ENCODE measurements at regions not wholly inside any gene's neighbourhood (a gene's known extent, or its start where the extent isn't known, plus 50 kb on each side); places are given as distances from the start of the nearest gene placed in this dataset.
"Not testable (repeated sequence)": the region's sequence is repeated elsewhere in the genome, so short reads cannot be mapped to it uniquely, and the experiment has no call there.

GRCh38 chr13:64686536-64686935 lies 2543.6 kb downstream of the PCDH9 start:
- H3K4me3 ChIP-seq (ENCODE audit: low read depth, low read length); H3K27ac ChIP-seq (ENCODE audit: low read depth); H3K36me3 ChIP-seq (ENCODE audit: insufficient read depth); DNase-seq (ENCODE audit: extremely low spot score); H3K4me1 ChIP-seq (ENCODE audit: insufficient read depth): not testable (repeated sequence)
- 88% methylated on average over 4 of the region's 4 CpGs for WGBS

- H3K4me1 ChIP-seq (ENCODE audit: insufficient read depth) = no peaks in the 10 kb centered on the region
- 54% methylated on average over 7 of the region's 7 CpGs for WGBS
- H3K36me3 ChIP-seq (ENCODE audit: insufficient read depth) = no peaks in the 10 kb centered on the region
- no peak overlapping the region for H3K4me3 ChIP-seq (ENCODE audit: low read depth, low read length)
- DNase-seq (ENCODE audit: extremely low spot score) = no peak
- H3K27ac ChIP-seq (ENCODE audit: low read depth) = no peak overlapping the region
These were observed 2545.3 kb downstream of the PCDH9 start for GRCh38 chr13:64684685-64685431.

GRCh38 chr13:64684108-64684507 lies 2546.0 kb downstream of the PCDH9 start:
- Histone ChIP-seq H3K4me3 (ENCODE audit: low read depth, low read length) (no peak overlapping the region), H3K36me3 (ENCODE audit: insufficient read depth) (no peaks in the 10 kb centered on the region), H3K27ac (ENCODE audit: low read depth) (no peak overlapping the region), H3K4me1 (ENCODE audit: insufficient read depth) (no peaks in the 10 kb centered on the region)
- 66% methylated on average over 3 of the region's 3 CpGs for WGBS
- no peak for DNase-seq (ENCODE audit: extremely low spot score)

- Histone ChIP-seq H3K27ac (ENCODE audit: low read depth) (no peak overlapping the region), H3K4me3 (ENCODE audit: low read depth, low read length) (no peak overlapping the region)
These were observed 2549.4 kb downstream of the PCDH9 start for GRCh38 chr13:64680739-64681138.

DNA sequence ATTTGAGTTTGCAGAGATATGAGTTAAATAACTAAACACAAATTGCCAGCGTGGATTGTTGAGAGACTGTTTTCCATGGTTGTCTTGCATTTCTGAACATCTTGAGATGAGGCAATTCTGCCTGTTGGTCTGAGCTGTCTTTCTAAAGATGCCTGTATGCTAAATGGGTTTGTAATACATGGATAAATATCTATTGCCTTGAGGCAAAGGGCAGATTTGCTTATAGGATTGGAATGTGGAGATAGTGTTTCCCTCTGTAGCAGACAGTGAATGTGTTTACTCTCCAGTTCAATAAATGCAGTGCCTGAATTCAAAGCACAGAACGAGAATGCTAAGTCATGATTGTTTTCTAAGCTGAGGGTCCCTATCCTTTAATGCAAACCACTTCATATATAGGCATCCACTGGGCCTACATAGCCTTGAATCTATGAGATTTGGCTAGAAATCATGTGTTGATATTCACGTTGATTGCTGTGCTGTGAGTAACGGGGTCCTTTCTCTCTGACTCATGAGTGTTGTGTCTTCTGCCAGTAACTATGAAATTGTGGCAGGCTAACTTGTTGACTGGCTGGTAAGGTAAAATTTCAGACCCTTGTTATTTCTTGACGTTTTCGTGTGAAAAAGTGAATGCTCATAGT lies 2554.8 kb downstream of the PCDH9 start:
- Histone ChIP-seq H3K4me1 (ENCODE audit: insufficient read depth) (no peaks in the 10 kb centered on the region), H3K27ac (ENCODE audit: low read depth) (no peak overlapping the region), H3K4me3 (ENCODE audit: low read depth, low read length) (no peak overlapping the region), H3K36me3 (ENCODE audit: insufficient read depth) (no peaks in the 10 kb centered on the region)
- 67% methylated on average over 6 of the region's 6 CpGs for WGBS
- DNase-seq (ENCODE audit: extremely low spot score) = no peak

More at GRCh38 chr13:64680739-64681138, 2549.4 kb downstream of the PCDH9 start:
- Histone ChIP-seq H3K36me3 (ENCODE audit: insufficient read depth) (no peaks in the 10 kb centered on the region), H3K4me1 (ENCODE audit: insufficient read depth) (no peaks in the 10 kb centered on the region)
- 95% methylated on average over 1 of the region's 1 CpG for WGBS
- no peak for DNase-seq (ENCODE audit: extremely low spot score)

- DNase-seq (ENCODE audit: extremely low spot score) = no peak
- Histone ChIP-seq H3K27ac (ENCODE audit: low read depth) (no peak overlapping the region), H3K4me3 (ENCODE audit: low read depth, low read length) (no peak overlapping the region), H3K4me1 (ENCODE audit: insufficient read depth) (no peaks in the 10 kb centered on the region), H3K36me3 (ENCODE audit: insufficient read depth) (no peaks in the 10 kb centered on the region)
- WGBS = 72% methylated on average over 2 of the region's 2 CpGs
These were observed 2556.0 kb downstream of the PCDH9 start for GRCh38 chr13:64674126-64674525.

GRCh38 chr13:64672751-64673150 lies 2557.4 kb downstream of the PCDH9 start:
- no peak overlapping the region for H3K4me3 ChIP-seq (ENCODE audit: low read depth, low read length)
- 84% methylated on average over 2 of the region's 2 CpGs for WGBS

GRCh38 chr13:64662887-64663593 lies 2567.1 kb downstream of the PCDH9 start:
- 89% methylated on average over 7 of the region's 7 CpGs for WGBS
- DNase-seq (ENCODE audit: extremely low spot score) = no peak
- Histone ChIP-seq H3K36me3 (ENCODE audit: insufficient read depth) (no peaks in the 10 kb centered on the region), H3K4me3 (ENCODE audit: low read depth, low read length) (no peak overlapping the region), H3K4me1 (ENCODE audit: insufficient read depth) (no peaks in the 10 kb centered on the region), H3K27ac (ENCODE audit: low read depth) (no peak overlapping the region)

More at GRCh38 chr13:64672751-64673150, 2557.4 kb downstream of the PCDH9 start:
- H3K36me3 ChIP-seq (ENCODE audit: insufficient read depth) = no peaks in the 10 kb centered on the region
- DNase-seq (ENCODE audit: extremely low spot score) = no peak
- no peak overlapping the region for H3K27ac ChIP-seq (ENCODE audit: low read depth)
- no peaks in the 10 kb centered on the region for H3K4me1 ChIP-seq (ENCODE audit: insufficient read depth)

- Histone ChIP-seq H3K27ac (ENCODE audit: low read depth) (no peak overlapping the region), H3K4me3 (ENCODE audit: low read depth, low read length) (no peak overlapping the region), H3K36me3 (ENCODE audit: insufficient read depth) (no peaks in the 10 kb centered on the region), H3K4me1 (ENCODE audit: insufficient read depth) (no peaks in the 10 kb centered on the region)
- no peak for DNase-seq (ENCODE audit: extremely low spot score)
These were observed 2581.8 kb downstream of the PCDH9 start for GRCh38 chr13:64648293-64648692.

GRCh38 chr13:64643066-64643465 lies 2587.1 kb downstream of the PCDH9 start:
- DNase-seq (ENCODE audit: extremely low spot score) = no peak
- Histone ChIP-seq H3K4me3 (ENCODE audit: low read depth, low read length) (no peak overlapping the region), H3K4me1 (ENCODE audit: insufficient read depth) (no peaks in the 10 kb centered on the region), H3K27ac (ENCODE audit: low read depth) (no peak overlapping the region), H3K36me3 (ENCODE audit: insufficient read depth) (no peaks in the 10 kb centered on the region)
- WGBS = 67% methylated on average over 2 of the region's 2 CpGs

GRCh38 chr13:64640002-64640401 lies 2590.1 kb downstream of the PCDH9 start:
- H3K36me3 ChIP-seq (ENCODE audit: insufficient read depth) = no peaks in the 10 kb centered on the region
- no peaks in the 10 kb centered on the region for H3K4me1 ChIP-seq (ENCODE audit: insufficient read depth)
- DNase-seq (ENCODE audit: extremely low spot score) = no peak
- H3K4me3 ChIP-seq (ENCODE audit: low read depth, low read length) = no peak overlapping the region
- WGBS = 48% methylated on average over 2 of the region's 2 CpGs
- H3K27ac ChIP-seq (ENCODE audit: low read depth) = no peak overlapping the region

GRCh38 chr13:64639206-64639605 lies 2590.9 kb downstream of the PCDH9 start:
- no peaks in the 10 kb centered on the region for H3K4me1 ChIP-seq (ENCODE audit: insufficient read depth)
- H3K4me3 ChIP-seq (ENCODE audit: low read depth, low read length) = no peak overlapping the region
- 80% methylated on average over 3 of the region's 3 CpGs for WGBS
- no peak for DNase-seq (ENCODE audit: extremely low spot score)
- no peak overlapping the region for H3K27ac ChIP-seq (ENCODE audit: low read depth)
- H3K36me3 ChIP-seq (ENCODE audit: insufficient read depth) = no peaks in the 10 kb centered on the region

DNA sequence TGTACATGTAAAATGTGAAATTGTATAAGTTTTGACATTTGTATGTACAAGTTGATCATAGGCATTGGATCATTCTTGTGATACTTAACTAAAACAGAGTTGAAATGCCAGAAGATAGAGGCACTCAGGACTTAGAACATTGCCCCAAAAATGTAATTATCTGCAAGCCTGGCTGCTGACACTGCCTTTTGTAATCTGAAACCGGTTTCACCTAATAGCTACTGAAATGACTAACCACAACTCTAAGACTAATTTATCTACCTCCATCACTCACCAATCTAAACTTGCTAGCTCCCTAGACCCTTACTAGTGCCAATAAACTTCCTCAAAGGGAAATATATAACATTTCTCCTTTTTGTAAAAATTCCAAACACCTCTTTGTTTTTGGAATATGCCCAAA lies 2596.2 kb downstream of the PCDH9 start:
- Histone ChIP-seq H3K27ac (ENCODE audit: low read depth) (no peak overlapping the region), H3K4me3 (ENCODE audit: low read depth, low read length) (no peak overlapping the region), H3K4me1 (ENCODE audit: insufficient read depth) (no peaks in the 10 kb centered on the region), H3K36me3 (ENCODE audit: insufficient read depth) (no peaks in the 10 kb centered on the region)
- DNase-seq (ENCODE audit: extremely low spot score) = no peak
- 53% methylated on average over 1 of the region's 1 CpG for WGBS

GRCh38 chr13:64627654-64628053 lies 2602.5 kb downstream of the PCDH9 start:
- H3K4me1 ChIP-seq (ENCODE audit: insufficient read depth) = no peaks in the 10 kb centered on the region
- no peaks in the 10 kb centered on the region for H3K36me3 ChIP-seq (ENCODE audit: insufficient read depth)
- no peak for DNase-seq (ENCODE audit: extremely low spot score)
- no peak overlapping the region for H3K27ac ChIP-seq (ENCODE audit: low read depth)
- H3K4me3 ChIP-seq (ENCODE audit: low read depth, low read length) = no peak overlapping the region
- WGBS = 51% methylated on average over 1 of the region's 1 CpG
